ENCODE measurements at regions not wholly inside any gene's neighbourhood (a gene's known extent, or its start where the extent isn't known, plus 50 kb on each side); places are given as distances from the start of the nearest gene placed in this dataset.
"Not testable (repeated sequence)": the region's sequence is repeated elsewhere in the genome, so short reads cannot be mapped to it uniquely, and the experiment has no call there.

- DNase-seq, result no peak
Observed at GRCh38 chr16:87144232-87144631, 173.0 kb downstream of the C16orf95 start.

- DNase-seq, result no peak
Observed at GRCh38 chr16:87145181-87146176, 171.7 kb downstream of the C16orf95 start.

- DNase-seq, result no peak
Observed at GRCh38 chr16:87146676-87147075, 170.5 kb downstream of the C16orf95 start.

GRCh38 chr16:87149051-87149450 is 168.1 kb downstream of the C16orf95 start:
- DNase-seq, result no peak

- no peak for DNase-seq
Observed at GRCh38 chr16:87150262-87150661, 166.9 kb downstream of the C16orf95 start.

- no peak for DNase-seq
Observed at GRCh38 chr16:87150681-87151280, 166.4 kb downstream of the C16orf95 start.

GRCh38 chr16:87152221-87152755 is 164.9 kb downstream of the C16orf95 start:
- no peak for DNase-seq

GRCh38 chr16:87153326-87153725 is 163.9 kb downstream of the C16orf95 start:
- DNase-seq, result no peak

- DNase-seq, result not testable (repeated sequence)
Observed at GRCh38 chr16:87155315-87155714, 161.9 kb downstream of the C16orf95 start.

GRCh38 chr16:87156195-87156594 is 161.0 kb downstream of the C16orf95 start:
- DNase-seq, result no peak

- no peak for DNase-seq
Observed at GRCh38 chr16:87160234-87160636, 157.0 kb downstream of the C16orf95 start.

GRCh38 chr16:87160701-87161337 is 156.4 kb downstream of the C16orf95 start:
- DNase-seq, result no peak

GRCh38 chr16:87161410-87161809 is 155.8 kb downstream of the C16orf95 start:
- DNase-seq, result not testable (repeated sequence)

GRCh38 chr16:87161822-87162676 is 155.1 kb downstream of the C16orf95 start:
- DNase-seq, result no peak

- DNase-seq, result not testable (repeated sequence)
Observed at GRCh38 chr16:87162799-87163198, 154.4 kb downstream of the C16orf95 start.

- DNase-seq, result no peak
Observed at GRCh38 chr16:87163637-87164036, 153.6 kb downstream of the C16orf95 start.

GRCh38 chr16:87165151-87165550 is 152.0 kb downstream of the C16orf95 start:
- DNase-seq, result no peak

GRCh38 chr16:87165885-87166284 is 151.3 kb downstream of the C16orf95 start:
- DNase-seq, result no peak

- DNase-seq, result no peak
Observed at GRCh38 chr16:87166321-87166720, 150.9 kb downstream of the C16orf95 start.

- DNase-seq, result no peak
Observed at GRCh38 chr16:87166934-87167333, 150.3 kb downstream of the C16orf95 start.

GRCh38 chr16:87169509-87169995 is 147.6 kb downstream of the C16orf95 start:
- DNase-seq, result no peak

- DNase-seq, result no peak
Observed at GRCh38 chr16:87170310-87170709, 146.9 kb downstream of the C16orf95 start.
